ENCODE measurements at regions not wholly inside any gene's neighbourhood (a gene's known extent, or its start where the extent isn't known, plus 50 kb on each side); places are given as distances from the start of the nearest gene placed in this dataset.

DNA sequence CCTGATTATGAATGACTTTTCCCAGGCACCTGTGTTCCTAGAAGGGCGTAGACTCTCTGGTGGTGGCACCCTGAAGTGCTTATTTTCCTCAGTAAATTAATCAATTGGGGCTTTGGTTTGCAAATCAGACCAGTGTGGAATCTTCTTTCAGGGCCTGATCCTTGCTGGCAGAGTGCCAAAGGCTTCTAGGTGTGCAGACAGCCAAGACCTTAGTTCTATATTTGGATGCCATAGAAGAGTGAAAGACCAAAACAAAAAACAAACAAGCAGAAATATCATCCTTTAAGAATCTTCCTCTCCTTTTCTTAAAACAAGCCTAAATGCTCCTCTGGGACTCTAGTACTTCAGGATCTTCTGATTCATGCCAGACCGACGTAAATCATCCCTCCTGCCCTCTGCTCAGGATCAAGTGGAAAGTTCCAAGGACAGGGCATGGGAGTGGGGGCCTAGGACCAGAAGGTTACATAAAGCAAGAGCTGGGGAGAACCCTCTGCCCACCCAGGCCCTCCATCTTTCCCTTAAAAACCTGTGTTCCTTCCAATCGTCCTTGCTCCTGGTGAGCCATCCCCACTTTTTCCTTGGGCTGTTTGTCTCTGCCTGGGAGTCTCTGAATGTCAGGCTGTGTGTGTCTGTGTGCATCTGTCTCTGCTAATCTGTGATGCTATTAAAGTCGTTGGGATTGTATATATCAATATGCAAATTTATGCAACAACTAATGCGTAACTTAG lies 70.5 kb upstream of the MYLIP start:
- no peaks in the 10 kb centered on the region for H3K9me3 ChIP-seq (ENCODE audit: control insufficient read depth in 1 of 2, low read length in 2 of 2)
- no peak overlapping the region for H3K27ac ChIP-seq (ENCODE audit: low read depth, low read length)

GRCh38 chr6:16057446-16057845 lies 71.4 kb upstream of the MYLIP start:
- no peak overlapping the region for H3K9ac ChIP-seq (ENCODE audit: low read depth in 1 of 2, low read length in 2 of 2)
- H3K27ac ChIP-seq (ENCODE audit: low read depth, low read length) = no peak overlapping the region
- H3K4me1 ChIP-seq (ENCODE audit: control insufficient read depth in 1 of 2, insufficient read depth in 2 of 2, low read length in 2 of 2) = no peaks in the 10 kb centered on the region
- H3K4me3 ChIP-seq (ENCODE audit: low read depth in 1 of 2, low read length in 2 of 2) = no peak overlapping the region
- no peaks in the 10 kb centered on the region for H3K36me3 ChIP-seq (ENCODE audit: control insufficient read depth in 1 of 2, insufficient read depth in 2 of 2, low read length in 2 of 2)
- no peaks in the 10 kb centered on the region for H3K9me3 ChIP-seq (ENCODE audit: control insufficient read depth in 1 of 2, low read length in 2 of 2)
- H3K27me3 ChIP-seq (ENCODE audit: control insufficient read depth in 1 of 2, insufficient read depth in 2 of 2, low read length in 2 of 2) = no peaks in the 10 kb centered on the region

More for the DNA sequence above, 70.5 kb upstream of the MYLIP start:
- H3K4me3 ChIP-seq (ENCODE audit: low read depth in 1 of 2, low read length in 2 of 2) = no peak overlapping the region
- H3K36me3 ChIP-seq (ENCODE audit: control insufficient read depth in 1 of 2, insufficient read depth in 2 of 2, low read length in 2 of 2) = no peaks in the 10 kb centered on the region
- no peak overlapping the region for H3K9ac ChIP-seq (ENCODE audit: low read depth in 1 of 2, low read length in 2 of 2)
- no peaks in the 10 kb centered on the region for H3K4me1 ChIP-seq (ENCODE audit: control insufficient read depth in 1 of 2, insufficient read depth in 2 of 2, low read length in 2 of 2)
- no peaks in the 10 kb centered on the region for H3K27me3 ChIP-seq (ENCODE audit: control insufficient read depth in 1 of 2, insufficient read depth in 2 of 2, low read length in 2 of 2)

GRCh38 chr6:16056263-16056870 lies 72.5 kb upstream of the MYLIP start:
- Histone ChIP-seq H3K4me1 (ENCODE audit: control insufficient read depth in 1 of 2, insufficient read depth in 2 of 2, low read length in 2 of 2) (no peaks in the 10 kb centered on the region), H3K9me3 (ENCODE audit: control insufficient read depth in 1 of 2, low read length in 2 of 2) (no peaks in the 10 kb centered on the region), H3K4me3 (ENCODE audit: low read depth in 1 of 2, low read length in 2 of 2) (no peak overlapping the region)

DNA sequence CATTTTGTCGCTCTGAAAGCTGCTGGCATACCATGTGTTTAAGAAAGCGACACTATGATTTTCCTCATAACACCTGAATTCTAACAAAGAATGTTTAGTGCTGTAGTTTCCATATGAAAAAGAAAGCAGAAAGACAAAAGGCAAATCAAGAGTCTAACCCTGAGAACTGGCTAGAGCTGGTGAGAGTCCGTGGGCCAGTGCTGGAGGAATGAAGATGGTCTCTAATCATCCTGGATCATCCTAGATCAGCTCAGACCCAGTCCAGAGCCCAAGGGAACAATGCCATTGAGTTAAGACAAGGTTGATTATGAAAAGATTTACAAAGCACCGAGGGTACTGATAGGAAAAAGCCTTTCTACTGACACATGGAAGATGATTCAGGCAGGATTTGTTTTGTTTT lies 73.0 kb upstream of the MYLIP start:
- Histone ChIP-seq H3K27me3 (ENCODE audit: control insufficient read depth in 1 of 2, insufficient read depth in 2 of 2, low read length in 2 of 2) (no peaks in the 10 kb centered on the region), H3K27ac (ENCODE audit: low read depth, low read length) (no peak overlapping the region), H3K4me1 (ENCODE audit: control insufficient read depth in 1 of 2, insufficient read depth in 2 of 2, low read length in 2 of 2) (no peaks in the 10 kb centered on the region), H3K4me3 (ENCODE audit: low read depth in 1 of 2, low read length in 2 of 2) (no peak overlapping the region), H3K9ac (ENCODE audit: low read depth in 1 of 2, low read length in 2 of 2) (no peak overlapping the region), H3K36me3 (ENCODE audit: control insufficient read depth in 1 of 2, insufficient read depth in 2 of 2, low read length in 2 of 2) (no peaks in the 10 kb centered on the region), H3K9me3 (ENCODE audit: control insufficient read depth in 1 of 2, low read length in 2 of 2) (no peaks in the 10 kb centered on the region)

More at GRCh38 chr6:16056263-16056870, 72.5 kb upstream of the MYLIP start:
- Histone ChIP-seq H3K36me3 (ENCODE audit: control insufficient read depth in 1 of 2, insufficient read depth in 2 of 2, low read length in 2 of 2) (no peaks in the 10 kb centered on the region), H3K9ac (ENCODE audit: low read depth in 1 of 2, low read length in 2 of 2) (no peak overlapping the region), H3K27ac (ENCODE audit: low read depth, low read length) (no peak overlapping the region), H3K27me3 (ENCODE audit: control insufficient read depth in 1 of 2, insufficient read depth in 2 of 2, low read length in 2 of 2) (no peaks in the 10 kb centered on the region)

- no peaks in the 10 kb centered on the region for H3K27me3 ChIP-seq (ENCODE audit: control insufficient read depth in 1 of 2, insufficient read depth in 2 of 2, low read length in 2 of 2)
- H3K9ac ChIP-seq (ENCODE audit: low read depth in 1 of 2, low read length in 2 of 2) = no peak overlapping the region
- H3K4me3 ChIP-seq (ENCODE audit: low read depth in 1 of 2, low read length in 2 of 2) = no peak overlapping the region
- H3K4me1 ChIP-seq (ENCODE audit: control insufficient read depth in 1 of 2, insufficient read depth in 2 of 2, low read length in 2 of 2) = no peaks in the 10 kb centered on the region
- no peaks in the 10 kb centered on the region for H3K9me3 ChIP-seq (ENCODE audit: control insufficient read depth in 1 of 2, low read length in 2 of 2)
- H3K36me3 ChIP-seq (ENCODE audit: control insufficient read depth in 1 of 2, insufficient read depth in 2 of 2, low read length in 2 of 2) = no peaks in the 10 kb centered on the region
- H3K27ac ChIP-seq (ENCODE audit: low read depth, low read length) = no peak overlapping the region
Measured at GRCh38 chr6:16049168-16049567, 79.7 kb upstream of the MYLIP start.

DNA sequence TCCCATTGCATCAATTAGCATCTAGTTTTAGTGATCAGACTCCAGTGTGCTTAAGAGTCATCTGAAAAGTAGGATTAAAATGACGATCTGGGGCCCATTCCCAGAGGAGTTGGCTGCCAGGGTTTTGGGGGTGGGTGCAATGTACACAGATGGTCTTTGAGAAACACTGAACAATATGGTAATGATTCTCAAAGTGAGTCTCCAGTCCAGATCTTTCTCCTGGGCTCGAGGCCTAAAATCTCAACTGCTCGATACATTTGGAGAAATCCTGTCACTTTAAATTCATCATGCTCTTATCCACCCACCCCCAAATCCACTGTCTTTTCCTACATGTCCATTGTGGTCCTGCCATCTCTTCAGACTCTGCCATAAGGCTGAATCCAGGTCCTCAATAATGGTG lies 80.7 kb upstream of the MYLIP start:
- no peaks in the 10 kb centered on the region for H3K9me3 ChIP-seq (ENCODE audit: control insufficient read depth in 1 of 2, low read length in 2 of 2)
- no peaks in the 10 kb centered on the region for H3K36me3 ChIP-seq (ENCODE audit: control insufficient read depth in 1 of 2, insufficient read depth in 2 of 2, low read length in 2 of 2)
- no peak overlapping the region for H3K9ac ChIP-seq (ENCODE audit: low read depth in 1 of 2, low read length in 2 of 2)
- H3K27me3 ChIP-seq (ENCODE audit: control insufficient read depth in 1 of 2, insufficient read depth in 2 of 2, low read length in 2 of 2) = no peaks in the 10 kb centered on the region
- H3K4me3 ChIP-seq (ENCODE audit: low read depth in 1 of 2, low read length in 2 of 2) = no peak overlapping the region
- H3K27ac ChIP-seq (ENCODE audit: low read depth, low read length) = no peak overlapping the region
- no peaks in the 10 kb centered on the region for H3K4me1 ChIP-seq (ENCODE audit: control insufficient read depth in 1 of 2, insufficient read depth in 2 of 2, low read length in 2 of 2)

GRCh38 chr6:16047435-16047990 lies 81.4 kb upstream of the MYLIP start:
- Histone ChIP-seq H3K36me3 (ENCODE audit: control insufficient read depth in 1 of 2, insufficient read depth in 2 of 2, low read length in 2 of 2) (no peaks in the 10 kb centered on the region), H3K9ac (ENCODE audit: low read depth in 1 of 2, low read length in 2 of 2) (no peak overlapping the region), H3K4me3 (ENCODE audit: low read depth in 1 of 2, low read length in 2 of 2) (no peak overlapping the region), H3K27ac (ENCODE audit: low read depth, low read length) (no peak overlapping the region), H3K27me3 (ENCODE audit: control insufficient read depth in 1 of 2, insufficient read depth in 2 of 2, low read length in 2 of 2) (no peaks in the 10 kb centered on the region), H3K4me1 (ENCODE audit: control insufficient read depth in 1 of 2, insufficient read depth in 2 of 2, low read length in 2 of 2) (no peaks in the 10 kb centered on the region), H3K9me3 (ENCODE audit: control insufficient read depth in 1 of 2, low read length in 2 of 2) (no peaks in the 10 kb centered on the region)

GRCh38 chr6:16045238-16045637 lies 83.6 kb upstream of the MYLIP start:
- Histone ChIP-seq H3K9me3 (ENCODE audit: control insufficient read depth in 1 of 2, low read length in 2 of 2) (no peaks in the 10 kb centered on the region), H3K4me3 (ENCODE audit: low read depth in 1 of 2, low read length in 2 of 2) (no peak overlapping the region), H3K27ac (ENCODE audit: low read depth, low read length) (no peak overlapping the region), H3K36me3 (ENCODE audit: control insufficient read depth in 1 of 2, insufficient read depth in 2 of 2, low read length in 2 of 2) (no peaks in the 10 kb centered on the region), H3K4me1 (ENCODE audit: control insufficient read depth in 1 of 2, insufficient read depth in 2 of 2, low read length in 2 of 2) (no peaks in the 10 kb centered on the region), H3K9ac (ENCODE audit: low read depth in 1 of 2, low read length in 2 of 2) (no peak overlapping the region), H3K27me3 (ENCODE audit: control insufficient read depth in 1 of 2, insufficient read depth in 2 of 2, low read length in 2 of 2) (no peaks in the 10 kb centered on the region)

DNA sequence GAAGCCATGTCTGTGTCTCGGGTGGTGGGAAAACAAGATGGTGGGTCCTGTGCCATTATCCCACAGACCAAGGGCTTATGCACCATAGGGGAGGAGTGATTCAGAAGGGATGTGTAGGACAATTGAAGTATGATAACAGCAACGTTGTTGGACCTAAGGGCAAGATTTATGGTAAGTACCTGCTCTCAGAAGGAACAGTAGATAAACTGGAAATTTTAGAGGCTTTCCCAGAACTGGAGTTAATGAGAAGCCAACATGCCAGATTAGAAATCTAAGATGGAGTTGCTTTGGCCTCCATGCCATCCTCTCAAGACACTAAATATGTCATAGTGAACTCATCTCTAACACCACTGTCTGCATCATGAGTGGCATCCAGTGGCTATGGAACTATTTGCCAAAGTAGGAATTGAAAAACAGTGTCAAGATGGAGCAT lies 84.7 kb upstream of the MYLIP start:
- H3K4me1 ChIP-seq (ENCODE audit: control insufficient read depth in 1 of 2, insufficient read depth in 2 of 2, low read length in 2 of 2) = no peaks in the 10 kb centered on the region
- H3K9ac ChIP-seq (ENCODE audit: low read depth in 1 of 2, low read length in 2 of 2) = no peak overlapping the region
- no peaks in the 10 kb centered on the region for H3K9me3 ChIP-seq (ENCODE audit: control insufficient read depth in 1 of 2, low read length in 2 of 2)
- no peak overlapping the region for H3K27ac ChIP-seq (ENCODE audit: low read depth, low read length)
- no peak overlapping the region for H3K4me3 ChIP-seq (ENCODE audit: low read depth in 1 of 2, low read length in 2 of 2)
- H3K27me3 ChIP-seq (ENCODE audit: control insufficient read depth in 1 of 2, insufficient read depth in 2 of 2, low read length in 2 of 2) = no peaks in the 10 kb centered on the region
- no peaks in the 10 kb centered on the region for H3K36me3 ChIP-seq (ENCODE audit: control insufficient read depth in 1 of 2, insufficient read depth in 2 of 2, low read length in 2 of 2)

All from duodenal mucosa (tissue), 2 donors.